Mesodermal cell (in vitro differentiated cells): ENCODE measurements at regions not wholly inside any gene's neighbourhood (a gene's known extent, or its start where the extent isn't known, plus 50 kb on each side); places are given as distances from the start of the nearest gene placed in this dataset.
A peak's percentile ranks its signal among the peaks of the same experiment; 100 is the strongest.

ENCODE experiments used
- H3K27ac ChIP-seq: 2 replicates; pipeline ENCODE4 v1.7.0; 2013; ENCODE audit warnings: mild to moderate bottlenecking, low read depth, low read length, moderate library complexity; ENCODE audit not compliant: severe bottlenecking
- H3K36me3 ChIP-seq: 2 replicates; pipeline ENCODE4 v1.7.1; 2013; ENCODE audit warnings: mild to moderate bottlenecking, low read length, moderate library complexity; ENCODE audit not compliant: control insufficient read depth, insufficient read depth
- H3K4me1 ChIP-seq: one replicate; pipeline ENCODE4 v1.7.1; 2013; ENCODE audit warnings: mild to moderate bottlenecking, low read length; ENCODE audit not compliant: insufficient read depth, control insufficient read depth, poor library complexity, severe bottlenecking
- H3K4me3 ChIP-seq: 2 replicates; pipeline ENCODE4 v1.7.0; 2013; ENCODE audit warnings: low read length, control low read depth, mild to moderate bottlenecking; ENCODE audit not compliant: insufficient read depth, poor library complexity, severe bottlenecking; ENCODE audit errors: extremely low read depth
- H3K9me3 ChIP-seq: 2 replicates; pipeline ENCODE4 v1.7.1; 2013; ENCODE audit warnings: mild to moderate bottlenecking, low read length, moderate library complexity; ENCODE audit not compliant: control insufficient read depth
- WGBS, 2 experiments: methylation state at CpG; one replicate each; pipeline ENCODE4 v1.1.5; 2013; ENCODE audit warnings: missing lambda C conversion rate in 2 of 2; ENCODE audit not compliant: insufficient coverage in 2 of 2; 5-methylcytosine and 5-hydroxymethylcytosine counted together

- 90 to 92% methylated on average over 3 of the region's 4 CpGs for WGBS, 2 experiments
- peaks cover 65% of the 10 kb centered on the region for H3K4me1 ChIP-seq
- peaks cover 16% of the 10 kb centered on the region for H3K9me3 ChIP-seq
- H3K27ac ChIP-seq: no peak overlapping the region
- H3K36me3 ChIP-seq: no peaks in the 10 kb centered on the region
- H3K4me3 ChIP-seq: no peak overlapping the region
Measured at GRCh38 chr10:78258323-78259030, 224.8 kb downstream of the RPS24 start.

DNA sequence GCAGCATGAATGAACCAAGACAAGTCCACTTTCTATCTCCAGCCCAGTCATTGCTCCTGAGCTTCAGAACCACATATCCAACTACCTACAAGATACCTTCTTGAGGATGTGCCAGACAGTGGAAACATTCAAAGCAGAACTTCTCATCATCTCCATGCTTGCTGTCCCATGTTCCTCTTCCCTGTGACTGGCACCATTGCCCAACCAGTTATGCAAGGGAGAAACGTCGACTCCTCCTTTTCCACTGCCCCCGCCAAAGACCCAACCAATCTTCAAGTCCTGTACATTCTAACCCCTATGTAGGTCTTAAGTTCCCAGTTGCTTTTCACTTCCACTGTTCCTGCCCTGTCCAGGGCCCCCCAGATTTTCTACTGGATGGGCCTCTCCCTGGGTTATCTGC is 225.7 kb downstream of the RPS24 start:
- peaks cover 74% of the 10 kb centered on the region for H3K4me1 ChIP-seq
- H3K9me3 ChIP-seq: peaks cover 13% of the 10 kb centered on the region
- H3K27ac ChIP-seq: peak overlapping the region; percentile 71
- no peak overlapping the region for H3K4me3 ChIP-seq
- H3K36me3 ChIP-seq: no peaks in the 10 kb centered on the region
- WGBS, 2 experiments: 100% methylated on average over 3 of the region's 3 CpGs

- H3K27ac ChIP-seq: peak overlapping the region; percentile 71
- WGBS, 2 experiments: 56 to 65% methylated on average over 8 to 10 of the region's 10 CpGs
- no peaks in the 10 kb centered on the region for H3K36me3 ChIP-seq
Measured at GRCh38 chr10:78260141-78260540, 226.5 kb downstream of the RPS24 start.

GRCh38 chr10:78260680-78261079 is 227.0 kb downstream of the RPS24 start:
- Histone ChIP-seq H3K4me3 (no peak overlapping the region), H3K9me3 (peaks cover 11% of the 10 kb centered on the region), H3K36me3 (no peaks in the 10 kb centered on the region), H3K27ac (peak overlapping the region; percentile 71), H3K4me1 (peaks cover 62% of the 10 kb centered on the region)
- WGBS, 2 experiments: 91 to 100% methylated on average over 2 of the region's 2 CpGs

More at GRCh38 chr10:78260141-78260540, 226.5 kb downstream of the RPS24 start:
- peaks cover 67% of the 10 kb centered on the region for H3K4me1 ChIP-seq
- H3K9me3 ChIP-seq: peaks cover 11% of the 10 kb centered on the region
- H3K4me3 ChIP-seq: no peak overlapping the region

DNA sequence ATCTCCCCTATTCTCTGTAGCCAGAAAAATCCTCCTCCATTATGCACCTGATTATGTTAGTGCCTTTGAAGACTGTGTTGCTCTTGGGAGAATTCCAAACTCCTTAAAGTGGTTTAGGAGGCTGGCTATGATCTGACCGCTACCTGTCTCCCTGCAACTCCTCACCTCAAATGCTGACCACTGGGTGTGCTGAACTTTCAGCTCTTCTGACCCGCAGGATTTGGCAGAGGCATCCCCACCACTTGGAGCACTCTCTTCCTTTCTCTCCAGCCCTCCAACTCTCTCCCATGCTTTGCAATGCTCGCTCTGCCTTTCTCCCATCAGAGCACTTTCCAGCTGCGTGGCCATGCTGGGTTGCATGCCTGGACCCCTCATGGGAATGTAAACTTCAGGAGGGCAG is 227.6 kb downstream of the RPS24 start:
- Histone ChIP-seq H3K9me3 (peaks cover 11% of the 10 kb centered on the region), H3K4me3 (no peak overlapping the region), H3K4me1 (peaks cover 59% of the 10 kb centered on the region), H3K27ac (no peak overlapping the region), H3K36me3 (no peaks in the 10 kb centered on the region)
- 86 to 89% methylated on average over 3 to 4 of the region's 4 CpGs for WGBS, 2 experiments

- WGBS, 2 experiments: 91 to 94% methylated on average over 7 to 8 of the region's 8 CpGs
- Histone ChIP-seq H3K9me3 (peaks cover 14% of the 10 kb centered on the region), H3K4me1 (peaks cover 56% of the 10 kb centered on the region), H3K4me3 (no peak overlapping the region), H3K27ac (no peak overlapping the region), H3K36me3 (no peaks in the 10 kb centered on the region)
Measured at GRCh38 chr10:78262860-78263259, 229.2 kb downstream of the RPS24 start.

DNA sequence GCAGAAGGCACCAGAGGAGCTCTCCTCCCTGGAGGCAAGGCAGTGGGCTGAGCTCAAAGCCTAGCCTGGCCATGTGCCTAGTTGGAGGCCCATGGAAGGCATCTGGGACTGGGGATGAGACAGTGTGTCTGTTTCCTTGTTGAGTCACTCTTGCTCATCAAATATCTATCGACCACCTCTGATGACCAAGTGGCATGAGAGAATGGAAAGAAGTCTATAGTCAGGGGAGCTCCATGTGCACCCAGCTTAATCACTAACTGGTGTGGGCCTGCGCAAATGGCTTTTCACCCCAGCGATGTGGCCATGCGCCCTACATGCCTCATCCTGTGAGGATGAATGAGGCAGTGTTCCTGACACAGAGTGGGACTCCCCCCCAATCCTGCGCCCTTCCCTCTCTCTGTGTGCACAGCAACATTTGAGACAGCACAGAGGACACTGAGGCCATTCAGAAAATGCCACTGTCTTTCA is 229.9 kb downstream of the RPS24 start:
- no peak overlapping the region for H3K4me3 ChIP-seq
- 91 to 100% methylated on average over 4 of the region's 5 CpGs for WGBS, 2 experiments
- H3K4me1 ChIP-seq: peaks cover 56% of the 10 kb centered on the region
- no peak overlapping the region for H3K27ac ChIP-seq
- H3K9me3 ChIP-seq: peaks cover 19% of the 10 kb centered on the region
- no peaks in the 10 kb centered on the region for H3K36me3 ChIP-seq

- no peak overlapping the region for H3K4me3 ChIP-seq
- peaks cover 16% of the 10 kb centered on the region for H3K9me3 ChIP-seq
- no peaks in the 10 kb centered on the region for H3K36me3 ChIP-seq
- H3K27ac ChIP-seq: no peak overlapping the region
- H3K4me1 ChIP-seq: peaks cover 52% of the 10 kb centered on the region
- 100% methylated on average over 1 to 2 of the region's 3 CpGs for WGBS, 2 experiments
Measured at GRCh38 chr10:78264361-78264760, 230.7 kb downstream of the RPS24 start.

DNA sequence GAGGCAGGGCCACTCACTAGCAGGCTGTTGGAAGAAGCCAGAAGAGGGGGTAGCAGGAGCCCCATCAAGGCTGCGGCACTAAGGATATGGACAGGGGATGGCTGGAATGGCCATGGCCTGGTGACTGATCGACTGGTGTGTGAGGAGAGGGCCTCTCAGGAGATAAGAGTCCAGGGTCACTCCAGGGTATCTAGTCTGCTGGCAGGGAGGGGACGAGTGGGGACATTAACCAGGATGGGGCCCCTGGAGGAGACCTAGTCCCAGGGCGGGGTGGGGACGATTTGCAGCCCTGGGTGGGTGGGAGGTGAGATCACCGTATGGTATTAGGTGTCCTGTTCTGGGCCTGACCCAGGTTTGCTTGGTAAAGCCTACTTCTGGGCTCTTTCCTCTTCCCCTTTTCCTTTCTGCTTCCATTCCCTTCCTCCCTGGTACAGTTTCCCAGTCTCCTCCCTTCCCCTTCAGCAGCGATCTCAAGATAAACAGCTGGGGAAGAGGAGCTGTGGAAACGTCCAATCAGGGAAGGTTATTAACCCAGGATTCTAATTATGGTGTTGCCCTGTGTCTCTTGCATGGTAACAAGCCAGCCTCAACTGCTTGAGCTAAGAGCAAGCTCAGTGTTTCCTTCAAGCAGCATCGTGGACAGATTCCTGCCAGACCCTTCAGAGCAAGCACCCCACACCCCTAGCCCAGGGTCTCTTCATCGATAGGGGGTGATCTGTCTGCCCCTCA is 233.2 kb downstream of the RPS24 start:
- H3K4me3 ChIP-seq: no peak overlapping the region
- no peaks in the 10 kb centered on the region for H3K36me3 ChIP-seq
- WGBS, 2 experiments: 93 to 95% methylated on average over 5 of the region's 10 CpGs
- H3K9me3 ChIP-seq: peaks cover 15% of the 10 kb centered on the region
- H3K27ac ChIP-seq: peak overlapping the region; percentile 63
- peaks cover 36% of the 10 kb centered on the region for H3K4me1 ChIP-seq

DNA sequence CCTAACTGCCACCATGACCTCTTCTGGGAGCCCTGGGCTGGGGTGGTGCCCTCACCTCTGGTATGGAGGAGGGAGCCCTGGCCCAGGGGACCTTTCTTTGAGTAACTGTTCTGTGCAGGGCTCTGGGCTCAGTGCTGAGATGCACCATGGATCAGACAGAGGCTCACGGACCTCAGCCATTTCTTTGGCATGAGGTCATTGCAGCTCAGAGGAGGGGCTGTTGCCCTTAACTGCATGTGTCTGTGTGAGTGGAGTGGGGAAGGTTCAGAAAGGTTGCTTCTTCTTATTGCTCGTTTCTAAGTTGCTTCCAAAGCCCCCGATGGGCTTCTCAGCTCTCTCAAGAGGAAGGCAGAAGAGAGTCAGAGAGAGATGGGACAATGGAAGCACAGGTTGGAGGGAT is 233.9 kb downstream of the RPS24 start:
- 80 to 85% methylated on average over 3 of the region's 3 CpGs for WGBS, 2 experiments

GRCh38 chr10:78269060-78269459 is 235.4 kb downstream of the RPS24 start:
- Histone ChIP-seq H3K4me1 (peaks cover 17% of the 10 kb centered on the region), H3K27ac (no peak overlapping the region), H3K9me3 (peaks cover 21% of the 10 kb centered on the region), H3K36me3 (no peaks in the 10 kb centered on the region), H3K4me3 (no peak overlapping the region)
- 100% methylated on average over 1 of the region's 2 CpGs; no CpG with 5 or more reads in 1 of the 2 experiments for WGBS, 2 experiments

More for the DNA sequence above, 233.9 kb downstream of the RPS24 start:
- Histone ChIP-seq H3K4me1 (peaks cover 31% of the 10 kb centered on the region), H3K36me3 (no peaks in the 10 kb centered on the region), H3K9me3 (peaks cover 21% of the 10 kb centered on the region), H3K4me3 (no peak overlapping the region), H3K27ac (peak overlapping the region; percentile 63)
